ENCODE measurements at regions not wholly inside any gene's neighbourhood (a gene's known extent, or its start where the extent isn't known, plus 50 kb on each side); places are given as distances from the start of the nearest gene placed in this dataset.

GRCh38 chr11:29343465-29344333 is 673.1 kb downstream of the KCNA4 start:
- DNase-seq, result no peak

DNA sequence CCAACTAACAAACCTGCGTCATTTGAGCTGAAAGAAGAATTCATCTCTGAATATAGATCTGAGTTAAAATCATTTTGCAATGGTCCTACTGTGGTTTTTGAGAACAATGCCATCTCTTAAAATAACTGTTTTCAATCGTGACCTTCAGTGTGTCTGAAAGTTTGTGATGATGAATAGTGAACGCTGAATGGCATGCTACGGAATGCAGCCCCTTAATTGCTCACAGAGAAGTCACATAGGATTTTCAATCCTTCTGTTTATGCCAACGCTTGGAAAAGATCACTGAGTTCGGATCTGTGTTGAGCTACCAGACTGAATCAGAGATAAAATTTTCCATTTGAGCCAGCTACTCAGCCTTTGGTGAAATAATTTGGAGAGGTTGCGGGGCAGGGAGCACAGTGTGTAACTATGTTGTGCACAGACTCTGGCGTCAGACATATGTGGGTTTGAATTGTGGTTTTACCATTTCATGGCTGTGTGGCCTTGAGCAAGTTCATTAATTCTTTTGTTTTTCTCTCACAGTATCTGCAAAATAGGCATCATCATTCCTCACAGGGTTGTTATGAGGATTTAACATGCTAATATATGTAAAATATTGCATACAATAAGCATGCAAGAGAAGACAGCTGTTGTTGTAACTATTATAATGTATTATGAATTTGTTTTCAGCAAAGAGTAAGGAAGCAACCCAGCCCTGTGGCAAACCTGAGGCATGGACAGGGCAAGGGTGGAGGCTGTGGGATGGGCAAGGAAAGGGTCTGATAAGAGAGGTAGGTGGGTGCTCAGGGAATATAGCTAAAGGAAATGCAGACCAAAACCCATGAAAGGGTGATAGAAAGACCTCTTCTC is 679.9 kb downstream of the KCNA4 start:
- no peak for DNase-seq

DNA sequence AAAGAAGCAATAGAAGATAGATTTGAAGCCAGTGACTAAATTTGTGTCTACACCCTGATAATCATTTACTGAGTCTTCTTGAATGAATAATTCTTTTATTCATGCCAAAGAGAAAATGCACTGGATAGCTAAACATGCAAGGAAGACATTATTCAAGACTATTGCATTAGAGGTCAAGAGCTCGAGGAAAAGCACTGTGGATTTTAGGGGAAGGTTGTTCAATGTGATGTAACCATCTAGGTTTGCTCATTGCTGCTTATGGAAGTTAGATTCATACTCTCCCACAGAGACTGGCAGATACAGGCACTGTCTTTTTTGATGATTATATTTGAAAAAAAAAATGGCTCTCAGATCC is 682.1 kb downstream of the KCNA4 start:
- no peak for DNase-seq

- no peak for DNase-seq
Measured at GRCh38 chr11:29333993-29334775, 682.6 kb downstream of the KCNA4 start.

DNA sequence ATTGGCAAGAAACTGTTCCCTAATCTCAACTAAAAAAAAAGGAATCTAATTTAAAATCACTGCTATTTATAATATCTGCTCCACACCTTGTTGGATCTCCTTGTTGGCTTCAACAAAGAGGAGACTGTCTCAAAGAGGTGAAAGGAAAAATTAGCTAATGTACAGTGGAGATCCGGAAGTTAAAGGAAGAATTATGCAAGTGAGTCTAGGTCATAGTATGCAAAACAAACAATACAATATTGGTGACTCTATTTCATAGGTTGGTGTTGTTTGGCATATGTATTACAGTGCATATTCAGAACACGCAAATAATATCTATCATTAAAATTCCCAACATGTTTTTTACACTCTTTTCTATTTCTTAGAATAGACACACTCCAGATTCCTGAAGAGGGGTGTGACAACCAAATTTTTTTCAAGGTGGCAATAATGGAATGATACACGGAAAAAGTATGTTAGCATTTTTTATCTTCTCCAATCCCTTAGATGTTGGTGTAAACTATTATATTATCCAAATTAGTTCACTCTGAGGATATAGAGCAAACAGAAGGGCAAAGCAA is 685.3 kb downstream of the KCNA4 start:
- no peak for DNase-seq

DNA sequence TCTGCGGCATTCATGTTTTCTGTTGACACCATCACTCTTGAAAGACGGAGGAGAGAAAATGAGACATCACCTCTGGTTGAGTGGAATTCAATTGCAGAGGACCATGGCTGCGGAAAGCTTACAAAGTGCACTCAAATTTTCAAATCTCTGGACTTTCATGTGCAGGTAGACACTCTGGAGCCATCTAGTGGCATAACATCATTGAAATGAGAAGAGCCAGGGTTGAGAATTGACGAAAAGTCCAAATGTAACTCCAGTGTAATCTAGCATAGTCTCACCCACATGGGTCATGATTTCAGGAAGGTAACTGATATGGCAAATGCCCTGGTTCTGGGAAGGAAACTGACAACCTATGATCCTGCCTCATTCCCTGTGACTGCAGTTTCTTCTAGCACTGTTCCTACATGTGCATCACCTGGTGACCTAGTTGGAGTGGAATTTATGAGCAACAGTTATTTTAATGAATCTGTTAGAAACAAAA is 687.8 kb downstream of the KCNA4 start:
- DNase-seq, result peak; percentile 68

DNA sequence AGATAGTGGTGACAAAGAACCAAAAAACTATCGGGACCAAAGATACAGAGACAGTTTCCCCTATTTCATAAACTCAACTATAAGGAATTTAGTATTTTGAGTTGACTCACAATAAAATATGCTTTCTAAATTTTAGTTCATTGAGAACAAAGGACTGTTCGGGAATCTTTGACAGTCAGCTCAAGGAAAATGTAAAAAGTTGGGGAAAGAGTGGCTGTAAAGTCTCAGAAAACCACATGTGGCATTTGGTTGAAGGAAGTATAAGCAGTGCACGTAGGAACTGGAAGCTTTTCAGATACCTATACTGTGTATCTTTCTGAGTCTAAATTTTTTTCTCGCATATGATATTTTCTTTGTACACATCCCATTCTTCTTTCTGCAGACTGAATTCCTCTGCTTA is 688.9 kb downstream of the KCNA4 start:
- no peak for DNase-seq

- DNase-seq, result no peak
Measured at GRCh38 chr11:29326757-29327156, 690.1 kb downstream of the KCNA4 start.

DNA sequence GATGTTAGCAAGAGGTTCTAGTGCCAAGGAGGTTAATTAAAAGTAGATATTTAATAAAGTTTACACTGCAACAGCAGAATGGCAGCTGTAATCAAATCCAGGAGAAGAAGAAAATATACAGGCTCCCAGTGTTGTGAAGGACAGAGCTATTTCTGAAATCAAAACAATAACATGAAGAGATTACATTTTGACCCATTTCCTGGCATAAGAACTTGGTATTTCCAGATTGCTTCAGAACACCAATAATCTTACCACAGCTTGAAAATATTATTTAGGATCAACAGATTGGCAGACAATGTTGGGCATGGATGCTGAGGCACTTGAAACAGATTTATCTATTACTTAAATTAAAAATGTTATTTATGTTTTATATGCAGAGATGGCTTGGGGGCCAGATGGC is 692.5 kb downstream of the KCNA4 start:
- peak; percentile 83 for DNase-seq

DNA sequence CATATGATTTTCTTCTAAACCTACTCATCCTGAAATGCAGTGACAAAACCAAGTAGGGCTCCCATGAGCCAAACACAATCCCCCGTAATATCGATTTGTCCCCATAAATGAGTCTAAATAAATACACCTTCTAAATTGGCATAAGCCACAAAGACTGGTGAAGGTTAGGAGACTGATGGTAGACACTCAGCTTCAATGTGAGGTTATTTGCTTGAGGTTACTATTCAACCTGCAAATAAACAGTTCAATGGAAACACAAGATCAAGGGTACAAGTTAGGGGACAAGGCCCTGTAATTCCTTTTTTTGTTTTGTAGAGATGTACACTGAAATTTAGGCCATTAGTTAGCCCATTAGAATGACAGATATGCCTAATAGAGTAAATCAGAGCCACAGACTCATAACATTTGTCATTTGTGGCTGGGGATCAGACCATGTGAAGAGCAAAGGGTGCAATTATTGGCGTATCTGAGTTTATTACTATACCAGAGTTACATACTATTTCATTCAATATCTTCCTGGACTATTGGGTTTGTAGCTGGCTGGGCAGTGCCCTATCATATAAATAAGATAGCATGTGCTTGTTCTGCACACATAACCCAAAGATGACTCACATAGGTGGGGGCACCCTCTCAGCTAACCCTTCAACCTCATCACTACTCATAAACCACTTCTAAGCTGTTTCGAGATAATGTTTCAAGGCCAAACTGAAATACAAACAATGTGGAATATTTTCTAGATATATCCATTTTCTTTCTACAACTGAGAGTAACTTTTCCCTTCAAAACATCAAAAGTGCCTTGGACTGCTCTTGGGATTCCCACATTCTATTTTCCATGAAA is 695.3 kb downstream of the KCNA4 start:
- no peak for DNase-seq

DNA sequence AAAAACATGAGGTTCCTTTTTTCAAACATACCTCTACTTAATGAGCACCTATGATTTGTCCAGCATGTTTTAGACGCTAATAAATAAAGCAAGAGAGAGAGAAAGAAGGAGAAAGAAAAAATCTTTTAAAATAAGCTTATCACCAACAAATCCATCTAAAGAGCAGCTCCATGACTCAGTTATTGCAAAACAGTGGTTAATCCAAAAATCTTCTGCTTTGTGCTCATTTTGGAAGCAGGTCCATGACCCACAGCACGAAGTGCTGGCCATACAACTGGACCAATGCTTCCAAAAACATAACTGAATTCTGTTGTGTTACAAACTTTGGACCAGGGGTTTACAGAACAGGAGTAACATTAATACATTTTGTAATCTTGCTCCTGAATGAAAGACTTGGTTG is 696.6 kb downstream of the KCNA4 start:
- DNase-seq, result no peak

DNA sequence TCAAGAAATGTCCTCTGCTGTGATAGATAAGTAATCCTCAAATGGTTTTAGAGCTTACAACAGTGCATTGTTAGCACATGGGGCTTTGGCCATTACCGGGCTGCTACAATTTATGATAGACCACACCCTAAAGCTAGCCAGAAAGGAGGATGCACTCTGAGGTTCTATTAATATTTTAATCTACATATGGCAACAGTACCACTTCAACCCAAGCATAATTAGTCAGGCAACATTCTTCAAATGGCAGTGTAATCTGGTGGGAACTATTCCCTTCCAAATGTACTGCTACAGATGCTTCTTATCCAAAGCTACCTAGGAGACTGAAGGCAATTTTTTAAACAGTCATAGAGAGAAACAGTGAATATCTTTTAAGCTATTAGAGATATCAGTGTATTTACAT is 697.6 kb downstream of the KCNA4 start:
- DNase-seq, result peak; percentile 68

GRCh38 chr11:29318134-29318845 is 698.5 kb downstream of the KCNA4 start:
- no peak for DNase-seq

DNA sequence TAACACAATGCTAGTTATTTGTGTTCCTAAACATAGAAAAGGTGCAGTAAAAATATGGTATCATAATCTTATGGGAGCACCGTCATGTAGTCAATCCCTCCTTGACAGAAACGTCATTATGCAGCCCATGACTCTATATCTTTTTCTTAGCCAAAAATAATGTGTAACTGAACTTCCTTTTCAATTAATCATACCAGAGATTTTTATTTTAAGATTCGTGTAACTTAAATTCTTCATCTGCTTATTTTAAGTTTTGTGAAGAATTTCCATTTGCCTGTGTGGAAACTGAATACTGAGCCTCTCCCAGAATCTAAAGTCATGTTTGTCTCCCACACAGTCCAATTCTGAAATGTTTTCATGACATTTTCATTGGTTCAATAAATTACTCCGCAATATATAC is 699.1 kb downstream of the KCNA4 start:
- DNase-seq, result no peak

DNA sequence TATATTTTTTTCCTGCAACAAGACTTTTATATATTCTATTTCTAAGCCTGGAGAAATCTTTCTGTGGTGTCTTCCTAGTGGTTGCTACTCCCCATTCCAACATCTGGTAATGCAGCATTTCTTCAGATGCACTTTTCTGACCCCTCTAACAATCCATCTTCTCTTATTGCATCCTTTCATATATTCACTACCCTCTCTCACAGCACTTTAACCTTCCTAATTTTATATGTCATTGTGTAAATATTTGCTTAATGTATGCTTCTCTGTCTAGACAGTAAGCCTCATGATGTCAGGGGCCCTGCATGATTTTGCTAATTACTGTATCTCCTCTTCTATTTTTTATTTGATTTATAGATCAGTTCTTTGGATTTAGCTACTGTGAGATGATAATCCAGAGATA is 701.6 kb downstream of the KCNA4 start:
- no peak for DNase-seq

GRCh38 chr11:29314211-29314610 is 702.6 kb downstream of the KCNA4 start:
- no peak for DNase-seq

GRCh38 chr11:29312812-29313211 is 704.0 kb downstream of the KCNA4 start:
- no peak for DNase-seq

DNA sequence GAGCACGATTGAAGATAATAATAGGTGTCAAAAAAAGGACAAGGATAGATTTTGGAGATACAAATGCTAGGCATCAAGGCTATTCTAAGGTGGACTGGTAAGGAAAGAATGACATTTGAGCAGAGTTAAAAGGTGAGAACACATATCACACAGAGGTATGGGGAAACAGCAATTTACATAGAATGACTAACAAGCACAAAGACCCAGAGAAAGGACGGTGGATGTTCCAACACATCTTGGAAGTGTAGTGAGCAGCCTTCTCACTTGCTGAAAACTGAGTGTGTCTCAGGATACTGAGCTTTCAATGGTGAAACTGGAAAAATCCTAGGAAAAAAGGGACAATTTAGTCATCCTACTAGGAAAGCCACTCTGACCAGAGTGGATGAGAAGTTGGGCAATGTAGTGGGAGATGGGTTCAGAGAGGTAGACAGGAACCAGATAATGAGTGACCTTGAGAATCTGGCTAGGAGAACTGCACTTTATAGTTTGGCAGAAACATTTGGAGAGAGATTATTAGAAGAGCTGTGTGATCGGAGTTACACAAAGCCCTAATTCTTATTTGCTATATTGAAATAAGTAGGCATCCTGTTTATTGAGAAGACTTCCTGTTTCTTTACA is 706.0 kb downstream of the KCNA4 start:
- DNase-seq, result no peak

DNA sequence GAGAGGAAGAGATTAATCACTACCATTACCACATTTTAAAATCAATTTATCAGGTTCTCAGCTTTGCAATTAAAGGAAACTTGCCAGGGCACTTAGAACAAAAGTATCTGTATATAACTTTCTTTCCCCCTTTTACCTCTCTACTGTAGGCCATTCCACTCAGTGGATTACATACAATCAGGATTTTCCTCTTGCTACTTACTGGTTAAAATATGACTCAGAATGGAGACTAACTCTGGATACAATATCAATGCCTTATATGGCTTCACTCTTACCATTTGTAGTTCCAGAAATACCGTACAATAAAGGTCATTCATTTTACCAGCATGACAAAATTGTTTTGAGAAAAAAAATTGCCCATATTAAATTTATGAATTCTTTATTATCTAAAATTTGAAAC is 706.8 kb downstream of the KCNA4 start:
- no peak for DNase-seq

GRCh38 chr11:29306527-29306926 is 710.3 kb downstream of the KCNA4 start:
- no peak for DNase-seq

Measured in NCI-H524 treated with DMSO at 0.1 percent for 48 hours (cell line).